Left cardiac atrium (tissue), 4 donors: ENCODE measurements at regions not wholly inside any gene's neighbourhood (a gene's known extent, or its start where the extent isn't known, plus 50 kb on each side); places are given as distances from the start of the nearest gene placed in this dataset.
"Not testable (repeated sequence)": the region's sequence is repeated elsewhere in the genome, so short reads cannot be mapped to it uniquely, and the experiment has no call there.

Source experiments
- ATAC-seq, 2 donors: fragments of 200-7000 bp; cut with Tn5 transposase; one replicate each; pipeline ENCODE4 v1.9.1; 2020; ENCODE audit warnings: mild to moderate bottlenecking in 2 of 2, moderate library complexity in 2 of 2
- DNase-seq: peaks from one replicate; pipeline ENCODE4 v3.0.0-alpha.2; 2020
- intact Hi-C, 2 donors: fragments of 100-400 bp; cut with DNase I; formaldehyde crosslinking; loops; one replicate each; pipeline versions ENCODE4 v1.14.1 to v1.15.1; 2022 to 2023
- donor health status: DM: no; HTN: yes; CAD: no.
- donor health status: DM: no; HTN: yes; CAD: no; lungs with severe emphysema.
- donor health status: DM: yes; HTN: yes; CAD: no.
- donor health status: Dilated cardiomyopathy.

DNA sequence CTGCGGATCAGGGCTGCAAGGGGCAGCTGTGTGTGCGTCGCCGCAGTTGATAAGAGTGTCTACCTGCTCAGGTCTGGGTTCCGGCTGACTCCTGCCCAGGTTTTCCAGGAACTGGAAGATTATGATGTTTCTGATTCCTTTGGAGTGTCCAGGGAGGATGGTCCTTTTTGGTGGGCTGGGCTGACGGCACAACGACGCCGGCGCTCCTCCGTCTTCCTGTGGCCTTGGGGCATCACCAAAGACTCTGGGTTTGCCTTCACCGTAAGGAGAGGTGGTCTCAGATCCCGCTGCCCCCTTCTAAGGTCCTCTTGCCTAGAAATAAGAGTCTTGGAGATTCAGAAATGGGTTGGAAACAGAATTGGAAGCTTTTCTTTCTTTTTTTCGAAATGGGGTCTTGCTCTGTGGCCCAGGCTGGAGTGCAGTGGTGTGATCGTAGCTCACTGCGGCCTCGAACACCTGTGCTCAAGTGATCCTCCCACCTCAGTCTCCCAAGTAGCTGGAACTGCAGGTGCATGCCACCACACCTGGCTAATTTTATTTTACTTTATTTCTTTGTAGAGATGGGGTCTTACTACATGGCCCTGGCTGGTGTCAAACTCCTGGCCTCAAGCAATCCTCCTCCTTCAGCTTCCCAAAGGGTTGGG is 1245.5 kb upstream of the PHF14 start:
- DNase-seq, intact Hi-C loops, ATAC-seq: not testable (repeated sequence)

DNA sequence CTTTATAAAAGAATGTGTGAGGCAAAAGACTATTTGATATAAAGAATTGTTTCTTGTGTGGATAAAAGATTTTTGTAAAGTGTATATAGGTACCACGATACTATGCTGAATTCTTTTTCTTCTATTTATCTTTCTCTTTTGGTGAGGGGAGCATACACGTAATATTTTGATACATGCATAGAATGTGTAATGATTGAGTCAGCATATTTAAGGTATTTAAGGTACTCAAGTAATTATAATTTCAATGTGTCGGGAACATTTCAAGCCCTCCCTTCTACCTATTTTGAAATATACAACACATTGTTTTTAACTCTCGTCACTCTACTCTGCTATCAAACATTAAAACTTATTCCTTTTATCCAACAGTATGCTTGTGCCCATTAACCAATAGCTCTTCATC is 1221.6 kb upstream of the PHF14 start:
- DNase-seq (no peak), ATAC-seq (no peak)
- intact Hi-C loops = no loop called here

DNA sequence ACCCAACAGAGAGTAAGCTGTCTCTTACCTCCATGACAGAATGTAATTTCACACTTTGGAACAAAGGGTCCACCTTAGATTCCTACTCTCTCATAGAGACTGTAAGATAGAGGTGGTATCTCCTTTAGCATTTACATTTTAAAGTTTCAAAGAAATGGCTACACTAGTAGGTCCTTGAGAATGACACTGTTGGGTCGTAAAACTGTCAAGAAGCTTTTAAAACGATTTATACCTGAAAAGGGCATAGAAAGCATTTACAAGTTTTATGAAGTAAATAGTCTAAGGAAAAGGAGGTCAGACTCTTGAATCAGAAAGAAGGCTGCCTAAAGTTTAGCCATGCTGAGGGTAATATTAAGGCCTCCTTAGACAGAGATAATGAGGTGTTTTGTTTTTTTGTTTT is 1212.4 kb upstream of the PHF14 start:
- no peak for ATAC-seq
- intact Hi-C loops = no loop called here

DNA sequence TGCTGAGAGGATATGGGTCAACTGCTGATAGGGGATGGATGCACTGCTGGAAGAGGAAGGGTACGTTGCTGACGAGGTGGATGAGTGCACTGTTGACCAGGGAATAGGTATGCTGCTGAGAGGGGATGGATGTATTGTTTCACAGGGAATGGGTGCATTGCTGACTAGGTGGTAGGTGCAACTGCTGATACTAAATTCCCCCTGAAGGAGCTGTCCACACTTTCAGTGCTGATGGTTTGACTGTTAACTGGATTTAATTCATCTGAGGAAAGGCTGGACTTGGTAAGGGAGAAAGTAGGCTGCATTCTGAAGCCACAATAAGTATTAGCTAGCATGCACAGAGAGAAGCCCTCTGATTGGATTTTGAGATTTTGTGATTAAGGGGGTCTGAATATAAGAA is 1196.8 kb upstream of the PHF14 start:
- DNase-seq = no peak
- ATAC-seq = no peak
- intact Hi-C loops = no loop called here

More for the DNA sequence above, 1212.4 kb upstream of the PHF14 start:
- DNase-seq = no peak

DNA sequence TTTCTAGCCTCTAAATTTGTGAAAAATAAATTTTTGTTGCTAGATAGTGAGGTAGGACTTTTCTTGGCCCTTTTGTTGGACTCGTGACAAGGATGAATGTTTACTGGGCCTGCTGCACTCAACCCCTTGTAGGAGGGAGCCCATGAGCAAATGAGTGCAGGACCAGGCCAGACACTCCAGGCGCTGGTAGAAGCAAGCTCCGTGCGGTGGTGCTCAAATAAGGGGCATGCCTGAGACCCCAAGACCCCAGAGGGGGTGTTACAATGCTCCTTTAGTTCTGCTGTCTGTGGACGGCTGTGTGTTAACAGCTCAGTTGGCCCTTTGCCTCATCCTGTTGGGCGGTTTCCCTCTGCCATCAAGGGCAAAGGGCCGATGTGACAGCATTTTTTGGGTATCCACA is 1195.3 kb upstream of the PHF14 start:
- DNase-seq = no peak
- intact Hi-C loops = no loop called here
- no peak for ATAC-seq

DNA sequence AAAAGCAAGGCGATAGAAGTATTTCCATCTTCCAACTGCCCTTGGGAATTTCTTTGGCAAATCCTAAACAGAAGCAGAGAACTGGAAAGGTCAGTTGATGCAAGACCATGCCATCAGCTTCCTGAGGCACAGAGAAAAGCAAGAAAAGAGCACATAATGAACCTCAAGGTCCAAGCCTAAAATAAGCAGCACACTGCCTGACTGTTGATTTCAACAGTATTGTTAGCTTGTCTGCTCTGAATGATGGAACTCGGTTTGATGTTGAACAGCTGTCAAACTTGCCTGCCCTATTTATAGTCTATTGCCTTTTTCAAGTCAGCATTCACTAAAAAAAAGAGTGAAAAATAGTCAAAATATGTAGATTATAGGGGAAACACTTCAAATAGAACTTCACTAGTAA is 1192.0 kb upstream of the PHF14 start:
- no peak for ATAC-seq
- DNase-seq = no peak
- intact Hi-C loops = no loop called here

DNA sequence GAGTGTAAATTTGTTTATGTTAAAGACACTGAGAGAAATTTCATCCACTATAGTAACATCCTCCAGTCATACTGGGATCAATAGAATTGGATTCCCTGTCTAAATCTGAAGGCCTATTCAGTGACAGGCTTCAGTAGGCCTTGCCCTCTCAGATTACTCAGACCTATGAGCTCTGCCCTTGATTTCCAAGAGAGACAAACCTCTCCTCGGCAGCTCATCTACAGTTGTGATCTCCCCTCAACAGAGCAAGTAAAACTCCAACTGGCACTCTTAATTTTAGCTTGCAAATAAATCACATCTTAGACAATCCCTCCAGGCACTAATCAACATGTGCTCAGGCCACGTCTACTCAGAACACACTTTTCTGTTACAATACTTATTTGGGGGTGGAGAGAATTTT is 1191.4 kb upstream of the PHF14 start:
- intact Hi-C loops = no loop called here
- DNase-seq = no peak
- ATAC-seq = no peak

DNA sequence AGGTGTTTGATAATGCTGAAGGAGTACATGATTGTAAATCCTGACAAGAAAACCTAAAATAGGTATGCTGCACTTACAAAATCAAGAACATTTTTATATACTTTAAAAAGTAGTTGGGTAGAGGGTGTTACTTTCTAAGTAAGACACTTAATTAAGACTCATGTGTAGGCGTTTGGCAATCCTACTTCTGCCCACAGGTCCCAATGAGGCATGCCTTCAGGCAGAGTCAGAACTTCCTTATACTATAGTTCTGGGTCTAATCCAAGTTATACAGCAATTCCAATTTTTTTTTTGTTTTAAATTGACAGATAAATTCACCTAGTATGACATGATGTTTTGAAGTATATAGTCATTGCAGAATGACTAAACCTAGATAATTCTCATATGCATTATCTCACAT is 1188.5 kb upstream of the PHF14 start:
- intact Hi-C loops = no loop called here
- DNase-seq (no peak), ATAC-seq (no peak)

DNA sequence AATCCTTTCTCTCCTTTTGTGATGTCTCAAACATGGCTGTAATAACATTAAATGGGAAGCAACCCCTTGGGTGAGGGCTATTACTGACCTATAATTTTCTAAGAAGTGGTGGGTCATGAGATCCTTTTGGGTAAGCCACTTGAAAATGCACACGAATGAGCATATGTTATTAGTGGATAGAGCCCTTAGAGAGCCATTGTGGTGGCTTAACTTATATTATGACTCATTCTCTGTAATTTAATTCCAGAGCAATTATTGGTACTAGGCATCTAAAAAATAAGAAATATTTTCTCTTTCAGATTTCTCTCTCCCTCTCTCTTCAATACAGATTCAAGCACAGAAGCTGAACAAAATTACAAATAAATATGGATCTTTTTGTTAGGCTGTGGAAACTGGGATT is 1177.4 kb upstream of the PHF14 start:
- no peak for ATAC-seq
- intact Hi-C loops = no loop called here
- DNase-seq = no peak

DNA sequence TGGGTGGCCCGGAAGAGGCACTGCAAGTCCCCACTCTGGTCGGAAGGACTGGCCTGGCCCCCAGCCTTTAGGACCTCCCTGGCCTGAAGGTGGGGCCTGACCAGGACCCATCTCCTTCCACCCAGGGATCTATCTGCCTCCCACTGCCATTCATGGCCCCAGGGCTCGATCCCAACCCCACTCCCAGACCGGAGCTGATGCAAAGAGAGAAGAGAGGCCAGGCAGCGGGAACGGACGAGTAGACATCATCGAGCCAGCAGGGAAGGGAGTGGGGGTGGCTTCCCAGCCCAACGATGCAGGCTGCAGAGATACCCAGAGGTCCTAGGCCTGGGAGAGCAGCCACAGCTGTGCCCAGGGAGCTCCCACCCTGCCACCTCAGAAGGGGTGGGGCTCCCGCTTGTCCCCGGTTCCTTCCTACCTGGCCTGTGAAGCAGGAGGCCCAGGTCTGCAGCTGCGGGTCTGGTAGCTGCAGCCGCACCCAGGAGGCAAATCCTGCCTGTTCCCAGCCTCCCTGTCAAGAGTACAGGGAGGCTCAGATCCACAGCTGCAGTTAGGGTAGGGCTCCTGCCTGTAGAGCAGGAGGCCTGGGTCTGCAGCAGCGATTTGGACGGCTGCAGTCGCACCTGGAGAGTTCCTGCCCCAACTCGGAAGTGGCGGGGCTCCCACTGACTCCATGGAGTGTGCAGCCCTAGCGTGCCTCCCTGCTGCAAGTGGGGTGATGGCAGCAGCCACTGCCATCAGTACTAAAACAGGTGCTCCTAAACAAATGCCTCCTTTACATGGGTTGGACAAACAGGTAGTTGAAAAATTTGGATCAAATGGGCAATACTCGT is 1151.0 kb upstream of the PHF14 start:
- DNase-seq = no peak
- intact Hi-C loops = no loop called here

DNA sequence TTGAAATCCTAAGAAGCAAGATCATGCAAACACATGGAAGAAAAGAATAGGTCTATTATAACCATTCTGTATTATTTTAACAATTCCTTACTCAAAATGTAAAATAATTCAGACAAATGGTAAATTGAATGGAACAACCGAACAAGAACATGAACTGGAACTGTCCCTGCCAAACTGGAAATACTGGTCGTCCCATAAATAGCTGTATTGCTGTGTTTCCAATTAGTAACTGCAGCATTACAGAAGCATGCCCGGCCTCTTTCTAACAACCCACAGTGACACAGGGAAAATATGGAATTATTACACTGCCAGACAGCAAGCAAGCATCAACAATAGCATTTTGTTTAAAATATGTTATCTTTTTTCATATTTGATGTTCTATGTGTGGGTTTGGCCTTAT is 1138.5 kb upstream of the PHF14 start:
- ATAC-seq (no peak), DNase-seq (no peak)
- intact Hi-C loops = no loop called here

More for the DNA sequence above, 1151.0 kb upstream of the PHF14 start:
- no peak for ATAC-seq

DNA sequence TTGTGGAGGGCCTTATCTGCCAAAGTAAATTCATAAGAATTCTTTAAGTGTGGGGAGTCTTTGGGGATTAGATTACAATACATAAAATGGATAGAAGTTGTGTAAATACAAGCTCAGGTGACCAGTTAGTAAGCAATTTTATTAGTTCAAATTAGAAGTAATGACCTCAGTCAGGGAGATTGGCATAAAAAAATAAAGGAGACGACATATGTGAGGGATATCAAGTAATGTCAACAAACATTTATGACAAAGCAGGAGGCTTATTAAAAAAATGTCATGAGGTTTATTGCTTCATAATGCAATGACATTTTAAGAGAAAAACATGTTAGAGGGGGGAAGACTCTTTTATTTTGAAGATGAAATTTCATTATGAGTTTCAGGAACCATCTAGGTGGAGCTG is 1137.0 kb upstream of the PHF14 start:
- no peak for DNase-seq
- no peak for ATAC-seq
- intact Hi-C loops = no loop called here

DNA sequence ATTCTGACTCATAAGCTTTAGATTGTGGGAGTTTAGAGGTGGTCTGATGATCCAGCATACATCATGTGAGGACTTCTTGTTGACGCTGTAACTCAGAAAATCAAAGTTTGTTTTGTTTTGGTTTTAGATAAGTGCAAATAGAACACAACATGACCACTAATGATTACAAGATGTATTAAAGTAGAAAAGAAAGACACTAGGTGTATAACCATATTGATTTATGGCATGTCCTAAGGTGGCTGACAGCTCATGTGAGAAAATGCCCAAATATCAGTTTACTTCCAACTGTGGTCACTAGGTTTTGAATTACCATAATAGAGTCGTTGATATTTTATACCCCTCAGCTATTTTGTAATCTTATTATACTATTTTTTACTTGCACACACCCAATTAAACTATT is 1131.4 kb upstream of the PHF14 start:
- ATAC-seq (no peak), DNase-seq (no peak)
- intact Hi-C loops = no loop called here

DNA sequence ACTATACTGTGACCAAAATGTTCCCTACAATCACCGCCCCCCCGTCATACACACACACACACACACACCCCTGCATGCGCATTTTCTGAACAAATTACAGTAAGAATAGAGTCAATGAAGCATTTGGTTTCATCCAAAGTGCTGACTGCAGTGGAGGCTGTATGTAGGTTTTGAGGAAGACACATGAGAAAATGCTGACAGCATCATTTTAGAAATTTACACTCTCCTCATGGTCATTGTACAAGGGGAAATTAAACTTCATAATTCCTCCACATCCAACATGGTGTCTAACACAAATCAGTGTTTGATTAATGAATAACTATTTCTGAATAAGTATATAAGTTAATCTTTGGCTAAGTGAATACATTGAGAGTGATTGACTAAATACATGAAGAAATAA is 1126.8 kb upstream of the PHF14 start:
- no peak for ATAC-seq
- no peak for DNase-seq
- intact Hi-C loops = no loop called here

DNA sequence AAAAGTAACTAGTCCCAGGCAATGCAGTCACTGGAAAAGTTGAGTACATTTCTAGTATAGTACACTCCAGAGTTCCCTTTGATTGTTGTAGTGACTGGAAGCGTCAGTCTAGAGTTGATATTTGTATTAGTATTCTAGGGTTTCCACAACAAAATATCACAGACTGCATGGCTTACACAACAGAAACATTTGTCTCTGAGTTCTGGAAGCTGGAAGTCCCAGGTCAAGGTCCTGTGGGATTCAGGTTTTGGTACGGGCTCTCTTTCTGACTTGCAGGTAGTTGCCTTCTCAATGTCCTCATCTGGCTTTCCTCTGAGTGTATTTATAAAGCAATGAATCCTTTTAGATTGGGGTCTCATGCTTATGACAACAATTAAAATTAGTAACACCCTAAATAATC is 1119.1 kb upstream of the PHF14 start:
- no peak for DNase-seq
- intact Hi-C loops = no loop called here

DNA sequence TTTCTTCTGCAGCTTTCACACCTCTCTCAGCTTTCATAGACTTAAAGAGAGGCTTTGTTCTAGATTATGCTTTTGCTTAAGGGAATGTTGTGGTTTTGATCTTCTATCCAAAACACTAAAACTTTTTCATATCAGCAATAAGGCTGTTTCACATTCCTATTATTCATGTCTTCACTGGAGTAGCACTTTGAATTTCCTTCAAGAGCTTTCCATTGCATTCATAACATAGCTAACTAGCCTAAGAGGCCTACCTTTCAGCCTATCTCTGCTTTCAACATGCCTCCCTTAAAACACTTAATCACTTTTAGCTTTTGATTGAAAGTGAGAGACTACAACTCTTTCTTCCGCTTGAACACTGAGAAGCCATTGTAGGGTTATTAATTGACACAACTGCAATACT is 1117.0 kb upstream of the PHF14 start:
- DNase-seq (no peak), ATAC-seq (no peak)
- intact Hi-C loops = no loop called here

More for the DNA sequence above, 1119.1 kb upstream of the PHF14 start:
- ATAC-seq = no peak

DNA sequence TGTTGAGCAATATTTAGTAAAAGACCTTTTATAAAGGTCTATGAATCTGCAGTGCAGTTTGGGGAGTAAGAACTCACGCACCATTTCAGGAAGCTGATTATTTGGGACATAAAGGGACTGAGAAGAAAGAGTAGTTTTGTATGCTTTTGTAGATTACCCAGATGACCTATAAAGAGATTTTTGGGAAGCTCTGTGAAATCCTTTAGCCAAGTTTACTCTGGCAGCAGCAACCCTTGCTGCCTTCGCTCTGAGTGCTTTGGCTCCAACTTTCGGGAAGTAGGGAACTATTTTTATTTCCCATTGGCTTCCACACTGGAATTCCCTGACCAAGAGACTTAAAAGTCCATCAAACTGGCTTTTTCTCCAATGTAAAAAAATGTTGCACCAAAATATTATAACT is 1110.1 kb upstream of the PHF14 start:
- ATAC-seq (no peak), DNase-seq (no peak)
- intact Hi-C loops = no loop called here

DNA sequence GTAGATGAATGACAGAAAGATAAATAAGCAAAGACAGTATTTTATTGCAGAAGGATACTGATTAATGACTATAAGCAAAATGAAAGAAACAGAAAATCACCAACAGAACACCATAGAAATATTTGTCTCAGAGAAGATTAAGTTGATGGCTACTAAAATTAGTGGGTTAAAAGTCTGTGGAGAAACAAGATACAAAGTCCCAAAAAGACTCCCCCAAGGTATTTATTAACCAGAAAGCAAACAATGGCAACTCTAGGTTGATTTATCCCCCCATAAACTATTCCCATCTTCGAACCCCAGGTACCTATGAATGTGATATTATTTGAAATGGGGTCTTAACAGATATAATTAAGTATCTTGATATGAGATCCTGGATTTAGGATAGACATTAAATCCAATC is 1104.5 kb upstream of the PHF14 start:
- intact Hi-C loops = no loop called here
- ATAC-seq (no peak), DNase-seq (no peak)

DNA sequence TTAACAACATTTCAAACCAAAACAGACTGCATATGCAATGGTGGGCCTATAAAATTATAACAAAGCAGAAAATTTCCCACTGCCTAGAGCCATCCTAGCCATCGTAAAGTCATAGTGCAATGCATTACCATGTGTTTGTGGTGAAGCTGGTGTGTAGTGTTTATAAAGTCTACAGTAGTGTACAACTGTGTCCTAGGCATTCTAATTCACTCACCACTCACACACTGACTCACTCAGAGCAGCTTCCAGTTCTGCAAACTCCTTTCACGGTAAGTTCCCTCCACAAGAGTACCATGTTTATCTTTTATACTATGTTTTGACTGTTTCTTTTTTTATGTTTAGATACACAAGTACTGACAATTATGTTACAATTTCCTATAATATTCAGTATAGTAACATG is 1104.1 kb upstream of the PHF14 start:
- DNase-seq (no peak), ATAC-seq (no peak)
- intact Hi-C loops = no loop called here

DNA sequence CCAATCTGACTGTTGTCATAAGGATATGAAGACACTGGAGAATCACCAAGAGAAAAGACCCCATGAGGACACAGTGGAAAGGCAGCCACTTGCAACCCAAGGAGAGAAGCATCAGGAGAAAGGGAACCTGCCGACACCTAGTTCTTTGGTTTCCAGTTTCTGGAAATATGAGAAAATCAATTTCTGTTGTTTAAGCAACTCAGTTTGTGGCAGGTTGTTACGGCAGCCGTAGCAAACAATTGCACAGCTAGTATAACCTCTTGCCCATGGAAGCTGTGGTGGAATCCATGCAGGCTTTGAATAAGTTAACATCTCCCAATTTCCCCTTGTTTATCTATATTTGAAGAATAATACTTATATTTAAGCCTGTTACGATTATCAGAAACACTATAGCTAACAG is 1103.0 kb upstream of the PHF14 start:
- ATAC-seq = no peak
- intact Hi-C loops = no loop called here
- no peak for DNase-seq

DNA sequence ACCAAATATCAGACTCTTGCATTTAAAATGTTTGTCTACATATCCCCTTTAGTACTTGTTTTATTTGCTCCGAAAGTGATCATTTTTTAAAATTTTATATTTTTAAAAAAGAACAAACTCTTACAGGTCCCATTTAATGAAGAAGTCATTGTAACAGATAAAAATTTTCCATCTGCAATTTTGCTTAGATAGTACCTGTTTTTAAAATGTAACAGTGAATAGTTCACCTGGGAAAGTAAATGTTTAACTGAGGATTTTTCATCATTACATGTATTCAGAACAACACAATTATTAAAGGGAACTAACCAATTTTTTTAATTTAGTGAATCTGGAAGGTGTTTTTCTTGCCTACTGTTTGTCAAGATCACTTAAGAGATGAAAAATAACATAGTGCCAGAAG is 1099.5 kb upstream of the PHF14 start:
- DNase-seq = no peak
- intact Hi-C loops = no loop called here
- no peak for ATAC-seq
